ENCODE measurements at regions not wholly inside any gene's neighbourhood (a gene's known extent, or its start where the extent isn't known, plus 50 kb on each side); places are given as distances from the start of the nearest gene placed in this dataset.

DNA sequence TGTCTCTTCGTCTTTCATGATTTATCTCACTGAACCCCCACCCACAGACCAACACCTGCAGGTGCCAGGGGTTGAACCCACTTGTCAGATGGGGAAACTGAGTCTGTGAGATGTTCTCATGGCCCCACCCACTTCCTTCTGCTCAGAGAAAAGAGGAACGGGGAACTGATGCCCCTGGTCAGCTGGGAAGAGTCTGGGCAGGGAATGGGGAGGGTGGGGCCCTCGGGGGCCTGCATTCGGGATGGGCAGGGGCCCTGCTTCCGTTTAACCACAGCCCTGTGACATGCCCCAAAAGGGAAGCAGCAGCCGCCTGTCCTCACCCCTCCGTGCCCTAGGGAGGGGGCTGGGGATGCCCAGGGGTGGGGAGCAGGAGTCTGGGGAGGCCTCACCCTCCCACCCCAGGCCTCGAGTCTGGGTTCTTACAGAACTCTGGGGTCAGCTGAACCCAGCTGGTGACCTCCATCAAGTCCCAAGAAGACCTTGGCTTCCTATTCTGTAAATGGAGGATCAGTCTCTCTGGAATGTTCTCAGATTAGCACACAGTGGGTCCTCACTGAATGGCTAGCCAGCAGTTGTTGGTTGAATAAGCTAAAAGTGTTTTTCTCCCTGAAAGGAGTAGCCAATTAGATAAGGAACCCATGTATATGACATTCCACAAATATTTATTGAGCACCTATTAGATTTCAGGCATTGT is 81.5 kb downstream of the CEBPB start:
- TF ChIP-seq, protein P1, sequence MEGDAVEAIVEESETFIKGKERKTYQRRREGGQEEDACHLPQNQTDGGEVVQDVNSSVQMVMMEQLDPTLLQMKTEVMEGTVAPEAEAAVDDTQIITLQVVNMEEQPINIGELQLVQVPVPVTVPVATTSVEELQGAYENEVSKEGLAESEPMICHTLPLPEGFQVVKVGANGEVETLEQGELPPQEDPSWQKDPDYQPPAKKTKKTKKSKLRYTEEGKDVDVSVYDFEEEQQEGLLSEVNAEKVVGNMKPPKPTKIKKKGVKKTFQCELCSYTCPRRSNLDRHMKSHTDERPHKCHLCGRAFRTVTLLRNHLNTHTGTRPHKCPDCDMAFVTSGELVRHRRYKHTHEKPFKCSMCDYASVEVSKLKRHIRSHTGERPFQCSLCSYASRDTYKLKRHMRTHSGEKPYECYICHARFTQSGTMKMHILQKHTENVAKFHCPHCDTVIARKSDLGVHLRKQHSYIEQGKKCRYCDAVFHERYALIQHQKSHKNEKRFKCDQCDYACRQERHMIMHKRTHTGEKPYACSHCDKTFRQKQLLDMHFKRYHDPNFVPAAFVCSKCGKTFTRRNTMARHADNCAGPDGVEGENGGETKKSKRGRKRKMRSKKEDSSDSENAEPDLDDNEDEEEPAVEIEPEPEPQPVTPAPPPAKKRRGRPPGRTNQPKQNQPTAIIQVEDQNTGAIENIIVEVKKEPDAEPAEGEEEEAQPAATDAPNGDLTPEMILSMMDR (conservative IDR thresholded peaks at IDR 0.05), result no peak
- TF ChIP-seq ZFX (IDR thresholded peaks at IDR 0.05), result no peak
- H3K27ac ChIP-seq, result no peak overlapping the region

GRCh38 chr20:50272724-50273446 is 82.3 kb downstream of the CEBPB start:
- H3K27ac ChIP-seq, result no peak overlapping the region
- TF ChIP-seq, protein P1 (conservative IDR thresholded peaks at IDR 0.05), result no peak
- no peak for TF ChIP-seq ZFX (IDR thresholded peaks at IDR 0.05)

DNA sequence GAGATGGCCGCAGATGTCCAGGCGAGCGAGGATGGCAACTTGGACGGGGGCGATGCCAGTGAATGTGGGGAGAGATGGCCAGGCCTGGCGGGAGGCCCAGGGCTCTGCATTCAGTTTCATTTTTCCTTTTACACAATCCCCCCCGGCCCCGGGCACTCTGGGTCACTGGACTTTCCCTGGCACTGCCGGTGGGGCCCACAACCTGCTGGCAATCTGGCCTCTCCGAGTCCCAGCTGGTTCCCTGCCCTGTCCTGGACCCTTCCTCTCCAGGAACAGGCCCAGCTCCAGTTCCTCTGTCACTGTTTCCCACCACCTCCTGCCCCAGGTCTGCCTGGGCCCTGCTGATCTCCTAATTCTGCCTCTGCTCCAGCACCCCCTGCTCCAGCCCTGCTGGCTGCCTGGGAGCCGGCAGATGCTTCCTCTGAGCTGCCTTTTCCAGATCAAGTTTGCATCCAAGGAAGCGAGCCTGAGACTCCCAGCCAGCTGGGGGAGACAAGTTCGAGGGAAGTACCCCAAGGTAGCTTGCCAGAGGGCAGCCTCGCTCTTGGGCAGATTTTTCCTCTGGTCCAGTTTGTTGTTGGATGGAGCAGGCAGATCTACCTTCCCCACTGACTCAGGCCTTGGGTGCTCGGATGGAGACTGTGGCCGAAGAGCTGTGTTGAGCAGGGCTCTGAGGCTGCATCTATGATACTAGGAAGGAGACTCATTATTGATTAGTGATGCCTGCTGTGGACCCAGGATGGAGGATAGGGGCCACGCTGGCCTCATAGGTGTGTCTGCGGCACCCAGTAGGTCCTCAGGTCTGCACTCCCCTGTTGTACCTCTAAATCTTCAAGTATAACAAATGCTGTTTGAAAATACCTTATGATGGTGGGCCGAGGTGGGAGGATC is 83.2 kb downstream of the CEBPB start:
- TF ChIP-seq, protein P1 (conservative IDR thresholded peaks at IDR 0.05), result no peak
- no peak for TF ChIP-seq ZFX (IDR thresholded peaks at IDR 0.05)
- H3K27ac ChIP-seq, result no peak overlapping the region

GRCh38 chr20:50274570-50275430 is 84.2 kb downstream of the CEBPB start:
- TF ChIP-seq, protein P1 (conservative IDR thresholded peaks at IDR 0.05), result no peak
- no peak for TF ChIP-seq ZFX (IDR thresholded peaks at IDR 0.05)
- H3K27ac ChIP-seq, result no peak overlapping the region

DNA sequence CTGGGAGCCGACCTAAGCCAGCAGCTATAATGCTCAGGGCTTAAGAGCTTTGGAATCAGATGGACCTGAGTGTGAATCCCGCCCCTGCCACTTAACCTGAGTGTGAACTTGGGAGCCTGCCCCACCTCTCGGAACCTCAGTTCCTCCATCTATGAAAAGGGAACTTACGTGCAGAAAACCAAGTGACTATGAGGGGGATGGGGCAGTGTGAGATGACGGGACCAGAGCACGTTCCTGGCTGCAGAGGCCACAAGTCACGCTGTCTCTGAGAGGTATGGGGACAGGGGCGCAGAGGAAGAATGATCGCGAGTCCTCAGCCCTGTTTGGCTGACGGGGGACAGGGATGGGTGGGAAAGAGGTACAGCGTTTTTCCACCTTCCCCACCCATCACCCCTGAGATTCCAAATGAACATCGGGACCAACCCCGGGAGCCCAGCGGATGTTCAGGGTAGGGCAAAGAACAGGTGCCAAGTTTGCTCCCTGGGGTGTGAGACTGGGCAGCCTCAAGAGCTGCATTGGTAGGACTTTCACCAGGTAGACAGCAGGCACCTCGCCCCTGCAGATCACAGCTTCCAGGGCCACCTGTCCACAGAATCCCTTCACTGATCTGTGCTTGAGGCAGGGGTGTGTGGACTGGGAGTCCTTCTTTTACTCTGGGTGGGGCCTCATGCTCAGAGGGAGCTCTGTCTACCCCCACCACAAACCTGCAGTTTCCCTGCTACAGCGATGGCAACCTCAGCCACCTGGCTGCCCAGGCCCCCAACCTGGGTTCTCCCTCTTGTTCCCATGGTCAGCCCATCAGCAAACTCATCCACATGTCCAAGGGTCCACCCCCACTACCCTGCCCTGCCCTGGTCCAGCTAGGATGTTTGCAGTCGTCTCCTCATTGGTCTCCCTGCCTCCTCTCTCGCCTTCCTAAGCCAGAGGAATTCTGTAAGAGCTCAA is 85.8 kb downstream of the CEBPB start:
- H3K27ac ChIP-seq, result no peak overlapping the region

More for the DNA sequence above, 85.8 kb downstream of the CEBPB start:
- TF ChIP-seq ZFX (IDR thresholded peaks at IDR 0.05), result no peak
- TF ChIP-seq, protein P1 (conservative IDR thresholded peaks at IDR 0.05), result no peak
